ENCODE measurements at regions not wholly inside any gene's neighbourhood (a gene's known extent, or its start where the extent isn't known, plus 50 kb on each side); places are given as distances from the start of the nearest gene placed in this dataset.

DNA sequence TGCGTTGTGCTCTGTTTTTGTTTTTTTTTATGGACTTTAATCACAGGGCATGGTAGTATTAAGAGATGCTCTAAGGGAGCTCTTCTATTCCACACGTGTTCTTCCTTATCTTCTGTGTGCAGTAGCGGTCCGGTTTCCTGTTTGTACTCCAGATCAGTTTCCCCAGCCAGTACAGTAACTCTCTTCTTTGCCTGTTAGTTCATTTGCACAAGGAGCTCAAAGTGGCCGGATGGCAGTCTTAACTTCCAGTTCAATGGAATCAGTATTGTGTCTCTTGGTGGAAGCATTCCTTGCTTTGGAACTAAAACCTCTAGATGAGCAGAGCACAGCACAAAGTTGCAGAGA, 122.0 kb downstream of the KLF13 start:
- TF ChIP-seq, protein P1, sequence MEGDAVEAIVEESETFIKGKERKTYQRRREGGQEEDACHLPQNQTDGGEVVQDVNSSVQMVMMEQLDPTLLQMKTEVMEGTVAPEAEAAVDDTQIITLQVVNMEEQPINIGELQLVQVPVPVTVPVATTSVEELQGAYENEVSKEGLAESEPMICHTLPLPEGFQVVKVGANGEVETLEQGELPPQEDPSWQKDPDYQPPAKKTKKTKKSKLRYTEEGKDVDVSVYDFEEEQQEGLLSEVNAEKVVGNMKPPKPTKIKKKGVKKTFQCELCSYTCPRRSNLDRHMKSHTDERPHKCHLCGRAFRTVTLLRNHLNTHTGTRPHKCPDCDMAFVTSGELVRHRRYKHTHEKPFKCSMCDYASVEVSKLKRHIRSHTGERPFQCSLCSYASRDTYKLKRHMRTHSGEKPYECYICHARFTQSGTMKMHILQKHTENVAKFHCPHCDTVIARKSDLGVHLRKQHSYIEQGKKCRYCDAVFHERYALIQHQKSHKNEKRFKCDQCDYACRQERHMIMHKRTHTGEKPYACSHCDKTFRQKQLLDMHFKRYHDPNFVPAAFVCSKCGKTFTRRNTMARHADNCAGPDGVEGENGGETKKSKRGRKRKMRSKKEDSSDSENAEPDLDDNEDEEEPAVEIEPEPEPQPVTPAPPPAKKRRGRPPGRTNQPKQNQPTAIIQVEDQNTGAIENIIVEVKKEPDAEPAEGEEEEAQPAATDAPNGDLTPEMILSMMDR (tag by site-specific recombination; IDR thresholded peaks at IDR 0.05) = no peak
- no peak for TF ChIP-seq BCL11A (tag by site-specific recombination; IDR thresholded peaks at IDR 0.05; ENCODE audit: low read depth)
- no peak for TF ChIP-seq ZNF558 (tag by site-specific recombination; IDR thresholded peaks at IDR 0.05)
- TF ChIP-seq ZBTB1 (tag by site-specific recombination; IDR thresholded peaks at IDR 0.05) = no peak
- TF ChIP-seq ZBTB8A (tag by site-specific recombination; IDR thresholded peaks at IDR 0.05) = no peak
- TF ChIP-seq ZNF112 (tag by site-specific recombination; IDR thresholded peaks at IDR 0.05) = no peak
- TF ChIP-seq, protein P2, sequence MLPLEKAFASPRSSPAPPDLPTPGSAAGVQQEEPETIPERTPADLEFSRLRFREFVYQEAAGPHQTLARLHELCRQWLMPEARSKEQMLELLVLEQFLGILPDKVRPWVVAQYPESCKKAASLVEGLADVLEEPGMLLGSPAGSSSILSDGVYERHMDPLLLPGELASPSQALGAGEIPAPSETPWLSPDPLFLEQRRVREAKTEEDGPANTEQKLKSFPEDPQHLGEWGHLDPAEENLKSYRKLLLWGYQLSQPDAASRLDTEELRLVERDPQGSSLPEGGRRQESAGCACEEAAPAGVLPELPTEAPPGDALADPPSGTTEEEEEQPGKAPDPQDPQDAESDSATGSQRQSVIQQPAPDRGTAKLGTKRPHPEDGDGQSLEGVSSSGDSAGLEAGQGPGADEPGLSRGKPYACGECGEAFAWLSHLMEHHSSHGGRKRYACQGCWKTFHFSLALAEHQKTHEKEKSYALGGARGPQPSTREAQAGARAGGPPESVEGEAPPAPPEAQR (tag by site-specific recombination; IDR thresholded peaks at IDR 0.05) = no peak

Data from HEK293 (cell line).